Heart left ventricle (tissue), 16 donors: ENCODE measurements at regions not wholly inside any gene's neighbourhood (a gene's known extent, or its start where the extent isn't known, plus 50 kb on each side); places are given as distances from the start of the nearest gene placed in this dataset.

Experiments used
- ATAC-seq, 4 donors: fragments of 200-7000 bp; cut with Tn5 transposase; one replicate each; pipeline ENCODE4 v1.9.1; 2020 to 2022; ENCODE audit warnings: moderate library complexity in 4 of 4, mild to moderate bottlenecking in 3 of 4, moderate number of reproducible peaks in 1 of 4
- DNase-seq, 5 donors: peaks; one replicate each; pipeline ENCODE4 v3.0.0-alpha.2; 2020
- H3K27ac ChIP-seq, 12 donors: fragments of 200-600 bp; sonication (generic) in 4 of 12; one replicate each; pipeline versions ENCODE4 v1.5.0 to v1.8.0; 2016 to 2022; ENCODE audit warnings: mild to moderate bottlenecking in 2 of 12
- H3K27me3 ChIP-seq, 9 donors: fragments of 200-600 bp; sonication (generic) in 2 of 9; one replicate each; pipeline versions ENCODE4 v1.5.1 to v1.8.0; 2016 to 2022; ENCODE audit warnings: mild to moderate bottlenecking in 3 of 9
- H3K36me3 ChIP-seq, 9 donors: fragments of 200-600 bp; sonication (generic) in 2 of 9; one replicate each; pipeline versions ENCODE4 v1.5.0 to v1.8.0; 2018 to 2022; ENCODE audit warnings: mild to moderate bottlenecking in 2 of 9
- H3K4me1 ChIP-seq, 12 donors: fragments of 200-600 bp; sonication (generic) in 4 of 12; one replicate each; pipeline versions ENCODE4 v1.5.0 to v1.8.0; 2016 to 2022; ENCODE audit warnings: mild to moderate bottlenecking in 3 of 12
- H3K4me3 ChIP-seq, 12 donors: fragments of 200-600 bp; sonication (generic) in 4 of 12; one replicate each; pipeline versions ENCODE4 v1.5.0 to v1.8.0; 2017 to 2022; ENCODE audit warnings: mild to moderate bottlenecking in 9 of 12, moderate library complexity in 4 of 12
- H3K9me3 ChIP-seq, 12 donors: fragments of 200-600 bp; sonication (generic) in 4 of 12; one replicate each; pipeline versions ENCODE4 v1.5.0 to v1.8.0; 2016 to 2022; ENCODE audit warnings: mild to moderate bottlenecking in 1 of 12
- CTCF ChIP-seq, 12 donors: fragments of 200-600 bp; sonication (generic) in 4 of 12; IDR thresholded peaks; one replicate each; pipeline versions ENCODE4 v1.5.0 to v1.8.0; 2018 to 2022; ENCODE audit warnings: antibody characterized with exemption in 12 of 12, mild to moderate bottlenecking in 5 of 12
- POLR2A ChIP-seq, 2 donors: fragments of 450-650 bp; IDR thresholded peaks; one replicate each; pipeline ENCODE4 v1.6.1; 2017; ENCODE audit warnings: antibody characterized with exemption in 2 of 2, mild to moderate bottlenecking in 2 of 2, moderate library complexity in 2 of 2
- WGBS, 4 donors: extraction: QIAGEN DNeasy Blood & Tissue Kit in 2 of 4; methylation state at CpG; one replicate each; pipeline versions ENCODE4 v1.1.5 to v1.1.7; 2013 to 2018; 5-methylcytosine and 5-hydroxymethylcytosine counted together
- intact Hi-C, 10 donors: fragments of 100-400 bp; cut with DNase I; formaldehyde crosslinking; loops; one replicate each; pipeline versions ENCODE4 v1.11.1 to v1.14.2; 2022
- donor health status: ischemic (EF 13 %, LVEDD 7.1; RV severe dilation, severe dysfunction).
- donor health status: healthy with polysubstance abuse.
- donor health status: DM: no; HTN: yes; CAD: no.
- donor health status: DM: no; HTN: no; CAD: no.
- donor health status: ischemic (EF 25% LVEDD 6.9; RV normal size, moderate dysfunction).
- donor health status: ischemic (EF 25% LVEDD 5.7; RV mildly dilated, moderate dysfunction).
- donor health status: healthy.
- donor health status: DM: yes; HTN: yes; CAD: no.
- donor health status: ischemic (EF 35%, LVEDD 5.7; RV mildly dilated, moderate dysfunction).
- donor health status: nonischemic (EF 11% LVEDD 7.7; RV severe dilation, severe dysfunction).
- donor health status: DM: yes; HTN: yes; CAD: no.
- donor health status: PGD.
- donor health status: ischemic (EF 29% LVEDD 5.4; RV normal size, mild dysfunction).
- donor health status: nonischemic (EF 23%, LVEDD 6.1; RV moderate dilation, normal function).

GRCh38 chr12:45590646-45591045, 138.9 kb upstream of the ARID2 start:
- ATAC-seq, result no peak
- Histone ChIP-seq H3K4me1 (no peaks in the 10 kb centered on the region), H3K27me3 (no peaks in the 10 kb centered on the region), H3K27ac (no peak overlapping the region), H3K36me3 (no peaks in the 10 kb centered on the region), H3K4me3 (no peak overlapping the region), H3K9me3 (peaks cover 0 to 4% (median 0%) of the 10 kb centered on the region in 12 donors)
- 68 to 84% (median 71%) methylated on average over 2 of the region's 2 CpGs for WGBS, 4 donors
- no peak for DNase-seq
- intact Hi-C loops, result no loop called here
- TF ChIP-seq POLR2A (IDR thresholded peaks at IDR 0.05) (no peak), CTCF (IDR thresholded peaks at IDR 0.05) (no peak)

GRCh38 chr12:45591635-45592034, 137.9 kb upstream of the ARID2 start:
- Histone ChIP-seq H3K36me3 (no peaks in the 10 kb centered on the region), H3K4me1 (no peaks in the 10 kb centered on the region), H3K4me3 (no peak overlapping the region), H3K9me3 (peaks cover 0 to 4% (median 0%) of the 10 kb centered on the region in 12 donors), H3K27me3 (no peaks in the 10 kb centered on the region), H3K27ac (no peak overlapping the region)
- WGBS, 4 donors, result 86 to 92% (median 91%) methylated on average over 5 of the region's 5 CpGs
- intact Hi-C loops, result no loop called here
- no peak for TF ChIP-seq CTCF (IDR thresholded peaks at IDR 0.05)
- no peak for TF ChIP-seq POLR2A (IDR thresholded peaks at IDR 0.05)
- DNase-seq (no peak), ATAC-seq (peak in 1 of 4 donors; percentile 42)

GRCh38 chr12:45596366-45596765, 133.1 kb upstream of the ARID2 start:
- 88 to 96% (median 92%) methylated on average over 1 of the region's 1 CpG for WGBS, 4 donors
- no peak for TF ChIP-seq POLR2A (IDR thresholded peaks at IDR 0.05)
- no peak for TF ChIP-seq CTCF (IDR thresholded peaks at IDR 0.05)
- no peak for ATAC-seq

GRCh38 chr12:45598336-45598735, 131.2 kb upstream of the ARID2 start:
- no peaks in the 10 kb centered on the region for H3K36me3 ChIP-seq
- WGBS, 4 donors, result 62 to 92% (median 77%) methylated on average over 2 of the region's 2 CpGs
- no peak for TF ChIP-seq POLR2A (IDR thresholded peaks at IDR 0.05)
- TF ChIP-seq CTCF (IDR thresholded peaks at IDR 0.05), result no peak
- H3K27me3 ChIP-seq, result no peaks in the 10 kb centered on the region
- H3K9me3 ChIP-seq, result peaks cover 0 to 4% (median 0%) of the 10 kb centered on the region in 12 donors
- no peak overlapping the region for H3K27ac ChIP-seq
- H3K4me3 ChIP-seq, result no peak overlapping the region
- no peaks in the 10 kb centered on the region for H3K4me1 ChIP-seq
- ATAC-seq (no peak), DNase-seq (no peak)
- intact Hi-C loops, result no loop called here

More at GRCh38 chr12:45596366-45596765, 133.1 kb upstream of the ARID2 start:
- intact Hi-C loops, result no loop called here
- Histone ChIP-seq H3K36me3 (no peaks in the 10 kb centered on the region), H3K4me3 (no peak overlapping the region), H3K4me1 (no peaks in the 10 kb centered on the region), H3K27me3 (no peaks in the 10 kb centered on the region), H3K9me3 (peaks cover 0 to 4% (median 0%) of the 10 kb centered on the region in 12 donors), H3K27ac (no peak overlapping the region)
- no peak for DNase-seq
